Central memory CD4-positive, alpha-beta T cell (primary cell): ENCODE measurements at regions not wholly inside any gene's neighbourhood (a gene's known extent, or its start where the extent isn't known, plus 50 kb on each side); places are given as distances from the start of the nearest gene placed in this dataset.

Source experiments
- DNase-seq: peaks from one replicate; pipeline ENCODE4 v3.0.0; 2022

- DNase-seq: no peak
These were observed 973.0 kb upstream of the GHITM start for GRCh38 chr10:83166344-83166743.

- DNase-seq: no peak
These were observed 972.2 kb upstream of the GHITM start for GRCh38 chr10:83167081-83167480.

- no peak for DNase-seq
These were observed 962.4 kb upstream of the GHITM start for GRCh38 chr10:83176901-83177300.

- DNase-seq: no peak
These were observed 960.8 kb upstream of the GHITM start for GRCh38 chr10:83178526-83178925.

DNA sequence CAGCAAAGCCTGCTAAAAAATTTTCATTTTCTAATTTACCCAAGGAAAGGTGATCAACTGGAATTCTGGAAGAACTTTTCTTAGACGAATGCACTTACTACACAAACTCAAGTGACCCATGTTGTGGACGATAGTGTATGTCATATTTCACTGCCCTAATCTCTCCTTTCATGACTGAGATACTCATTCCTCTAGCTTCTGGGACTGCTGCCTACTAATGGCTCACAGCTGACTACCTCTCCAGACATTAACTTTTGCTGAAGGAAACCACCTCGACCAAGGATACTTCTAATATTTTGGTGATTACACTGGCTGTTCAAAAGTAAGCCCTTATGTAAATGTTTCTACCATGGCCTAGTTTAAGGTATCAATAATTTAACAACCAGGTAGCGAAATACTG is 959.9 kb upstream of the GHITM start:
- DNase-seq: no peak

GRCh38 chr10:83182076-83182475 is 957.2 kb upstream of the GHITM start:
- DNase-seq: no peak

DNA sequence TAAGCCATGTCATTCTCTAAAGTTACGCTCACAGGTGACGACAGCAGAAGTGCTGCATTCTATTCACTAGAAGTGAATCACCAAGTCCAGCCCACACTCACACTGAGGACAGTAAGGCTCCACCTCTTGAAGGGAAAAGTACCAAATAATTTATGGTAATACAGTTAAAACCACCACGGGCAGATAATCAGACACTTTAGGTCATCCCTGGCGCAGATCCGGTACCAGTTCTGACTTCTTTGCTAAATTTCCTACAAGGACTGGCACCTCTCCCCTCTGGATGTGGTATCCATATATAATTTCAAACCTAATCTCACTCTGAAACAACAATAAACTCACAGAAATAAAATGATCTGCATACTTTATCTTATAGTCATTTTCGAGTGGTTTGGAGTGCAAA is 954.7 kb upstream of the GHITM start:
- DNase-seq: no peak

DNA sequence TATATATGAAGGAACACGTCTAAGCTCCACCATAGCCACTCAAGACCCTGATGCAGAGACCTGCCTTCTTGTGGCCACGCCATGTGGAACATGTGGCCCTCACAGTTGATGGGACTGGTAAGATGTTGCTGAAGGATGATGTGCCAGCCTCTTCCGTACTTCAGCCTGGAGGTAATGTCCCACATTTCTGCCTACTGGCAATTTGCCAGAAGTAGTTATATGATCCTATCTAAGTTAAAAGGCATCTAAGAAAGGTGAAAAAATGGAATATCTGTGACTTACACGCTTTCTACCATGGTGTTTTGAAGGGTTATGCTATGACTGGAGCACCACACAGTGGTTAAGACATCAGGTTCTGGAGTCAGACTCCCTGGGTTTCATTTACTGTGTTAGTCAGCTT is 948.7 kb upstream of the GHITM start:
- DNase-seq: no peak

DNA sequence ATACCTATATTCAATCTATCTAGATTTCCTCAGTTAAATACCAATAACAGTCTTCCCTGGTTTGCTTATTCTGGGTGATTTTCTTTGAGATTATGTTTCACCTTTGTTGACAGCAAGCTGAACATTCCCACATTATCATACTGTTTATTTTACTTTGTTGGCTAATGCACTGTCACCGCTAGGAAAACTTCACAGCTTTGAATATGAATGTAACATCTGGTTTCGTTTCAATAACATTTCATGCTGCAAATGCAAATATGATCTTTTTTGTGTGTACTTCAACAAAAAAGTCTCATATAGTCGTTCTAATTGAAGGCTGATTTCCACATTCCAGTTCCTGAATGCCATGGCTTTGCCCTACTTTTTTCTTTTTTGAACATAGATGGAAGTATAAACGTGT is 946.3 kb upstream of the GHITM start:
- DNase-seq: no peak

DNA sequence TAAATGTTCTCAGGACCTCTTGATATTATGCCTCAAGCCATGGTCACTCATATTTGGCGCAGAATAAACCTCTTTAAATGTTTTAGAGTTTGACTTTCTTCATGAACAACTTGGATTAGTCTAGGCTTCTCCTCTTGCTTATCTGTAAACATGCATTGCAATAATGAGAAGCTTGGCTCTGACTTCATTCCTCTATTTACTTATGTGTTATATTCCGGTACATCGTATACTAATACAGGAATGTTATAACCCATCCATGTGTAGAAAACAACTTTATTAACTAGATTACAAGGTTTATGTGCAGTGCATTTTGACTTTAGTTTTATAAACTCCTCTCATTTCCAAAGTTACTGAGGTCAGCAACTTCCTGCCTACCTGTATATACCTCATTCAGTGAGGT is 944.3 kb upstream of the GHITM start:
- DNase-seq: no peak

DNA sequence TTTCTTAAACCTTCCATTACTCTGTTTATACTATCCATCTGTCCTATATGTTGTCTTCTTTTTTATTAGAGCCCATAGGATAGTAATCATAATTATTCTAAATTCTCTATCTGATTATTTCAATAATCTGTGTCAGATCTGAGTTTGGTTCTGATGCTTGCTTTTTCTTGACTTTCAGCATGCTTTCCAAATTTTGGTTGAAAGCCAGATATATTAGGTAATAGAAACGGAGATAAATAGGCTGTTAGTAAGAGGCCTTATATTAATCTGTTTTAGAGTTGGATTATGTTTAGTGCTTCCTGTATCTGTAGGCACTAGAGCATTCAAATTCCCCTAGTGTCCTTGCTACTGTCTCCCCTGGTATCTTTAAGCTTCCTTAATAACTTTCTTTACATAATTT is 939.9 kb upstream of the GHITM start:
- DNase-seq: no peak

DNA sequence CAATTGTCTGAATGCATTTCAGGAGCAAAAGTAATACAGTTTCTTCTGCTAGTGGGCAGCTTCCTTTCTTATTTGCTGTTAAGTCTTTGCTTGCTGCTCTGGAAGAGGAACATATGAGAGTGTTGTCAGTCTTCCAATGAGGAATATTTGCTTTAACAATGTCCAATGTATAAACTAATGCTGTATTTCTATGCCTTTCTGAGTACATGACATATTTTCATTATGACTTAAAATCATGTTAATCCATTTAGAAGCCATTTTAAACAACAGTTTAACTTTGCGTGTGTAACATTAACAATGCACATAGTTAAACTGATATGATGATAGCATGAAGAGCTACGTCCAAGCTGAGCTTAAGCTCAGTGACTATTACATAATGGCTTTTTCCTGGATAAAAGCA is 933.4 kb upstream of the GHITM start:
- no peak for DNase-seq

- no peak for DNase-seq
These were observed 926.5 kb upstream of the GHITM start for GRCh38 chr10:83212632-83213334.

- DNase-seq: no peak
These were observed 925.2 kb upstream of the GHITM start for GRCh38 chr10:83214136-83214535.

GRCh38 chr10:83218205-83218604 is 921.1 kb upstream of the GHITM start:
- DNase-seq: no peak

- DNase-seq: no peak
These were observed 917.0 kb upstream of the GHITM start for GRCh38 chr10:83222300-83222699.

GRCh38 chr10:83222832-83223742 is 916.2 kb upstream of the GHITM start:
- no peak for DNase-seq

GRCh38 chr10:83225781-83226180 is 913.5 kb upstream of the GHITM start:
- DNase-seq: no peak

GRCh38 chr10:83229991-83230390 is 909.3 kb upstream of the GHITM start:
- no peak for DNase-seq

GRCh38 chr10:83233691-83234090 is 905.6 kb upstream of the GHITM start:
- DNase-seq: no peak

GRCh38 chr10:83248106-83248631 is 891.1 kb upstream of the GHITM start:
- no peak for DNase-seq

DNA sequence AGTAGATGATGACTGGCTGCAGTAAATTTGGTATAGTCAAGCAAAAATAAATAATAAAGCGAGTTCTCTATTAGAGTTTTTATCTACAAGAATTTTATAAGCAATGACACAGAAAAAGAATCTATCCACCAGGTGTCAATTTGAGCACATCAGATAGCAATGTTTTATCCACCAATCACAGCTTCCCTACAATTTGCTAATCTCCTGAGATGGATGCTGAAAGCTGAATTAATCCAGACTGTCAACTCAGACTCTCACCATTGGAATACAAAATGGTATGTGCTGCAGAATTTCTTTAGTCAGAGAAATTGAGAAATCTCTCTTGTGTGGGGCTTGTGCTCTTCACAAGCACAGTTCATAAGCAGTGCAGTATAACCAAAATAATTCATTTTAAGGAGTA is 888.9 kb upstream of the GHITM start:
- DNase-seq: no peak

DNA sequence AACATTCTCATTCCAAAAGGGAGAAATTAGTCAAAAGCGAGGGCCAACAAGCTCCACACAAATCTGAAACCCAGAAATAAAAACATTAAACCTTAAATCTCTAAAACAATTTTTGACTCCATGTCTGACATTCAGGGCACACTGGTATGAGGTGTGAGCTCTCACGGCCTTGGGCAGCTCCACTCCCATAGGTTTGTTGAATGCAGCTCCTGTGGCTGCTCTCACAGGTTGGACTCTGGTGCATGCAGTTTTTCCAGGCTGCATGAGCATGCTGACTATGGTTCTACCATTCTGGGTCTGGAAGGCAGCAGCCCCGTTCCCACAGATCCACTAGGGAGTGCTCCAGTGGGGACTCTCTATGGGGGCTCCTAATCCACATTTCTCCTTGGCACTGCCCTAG is 887.1 kb upstream of the GHITM start:
- DNase-seq: no peak

GRCh38 chr10:83252596-83252995 is 886.7 kb upstream of the GHITM start:
- no peak for DNase-seq
